ENCODE measurements at regions not wholly inside any gene's neighbourhood (a gene's known extent, or its start where the extent isn't known, plus 50 kb on each side); places are given as distances from the start of the nearest gene placed in this dataset.

DNA sequence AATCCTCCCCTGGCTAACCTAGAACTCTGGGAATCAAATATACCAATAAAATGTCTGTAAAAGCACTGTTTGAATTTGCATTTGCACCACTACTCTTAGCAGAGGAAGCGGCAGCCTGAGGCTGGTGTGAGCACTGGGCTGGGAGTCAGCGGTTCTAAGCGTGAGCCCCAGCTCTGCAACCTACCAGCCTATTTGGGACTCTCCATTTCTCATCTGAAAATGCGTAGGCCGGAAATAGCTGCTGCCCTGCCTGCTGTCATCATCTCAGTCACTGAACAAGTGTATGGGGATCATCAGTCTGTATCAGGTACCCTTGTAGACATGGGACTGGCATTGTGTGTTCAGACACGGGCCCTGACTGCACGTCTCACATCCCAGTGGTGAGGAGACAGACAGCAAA is 194.3 kb downstream of the ANKRD30B start:
- Mint-ChIP-seq H3K27me3 (ENCODE audit: unreplicated experiment) (peaks cover 3% of the 10 kb centered on the region), H3K9me3 (ENCODE audit: unreplicated experiment) (peaks cover 3% of the 10 kb centered on the region), H3K4me3 (ENCODE audit: unreplicated experiment) (no peak overlapping the region), H3K4me1 (ENCODE audit: low read depth, unreplicated experiment) (no peaks in the 10 kb centered on the region), H3K27ac (ENCODE audit: unreplicated experiment) (no peak overlapping the region), H3K36me3 (ENCODE audit: unreplicated experiment) (peaks cover 7% of the 10 kb centered on the region)
- TF ChIP-seq, protein P1, sequence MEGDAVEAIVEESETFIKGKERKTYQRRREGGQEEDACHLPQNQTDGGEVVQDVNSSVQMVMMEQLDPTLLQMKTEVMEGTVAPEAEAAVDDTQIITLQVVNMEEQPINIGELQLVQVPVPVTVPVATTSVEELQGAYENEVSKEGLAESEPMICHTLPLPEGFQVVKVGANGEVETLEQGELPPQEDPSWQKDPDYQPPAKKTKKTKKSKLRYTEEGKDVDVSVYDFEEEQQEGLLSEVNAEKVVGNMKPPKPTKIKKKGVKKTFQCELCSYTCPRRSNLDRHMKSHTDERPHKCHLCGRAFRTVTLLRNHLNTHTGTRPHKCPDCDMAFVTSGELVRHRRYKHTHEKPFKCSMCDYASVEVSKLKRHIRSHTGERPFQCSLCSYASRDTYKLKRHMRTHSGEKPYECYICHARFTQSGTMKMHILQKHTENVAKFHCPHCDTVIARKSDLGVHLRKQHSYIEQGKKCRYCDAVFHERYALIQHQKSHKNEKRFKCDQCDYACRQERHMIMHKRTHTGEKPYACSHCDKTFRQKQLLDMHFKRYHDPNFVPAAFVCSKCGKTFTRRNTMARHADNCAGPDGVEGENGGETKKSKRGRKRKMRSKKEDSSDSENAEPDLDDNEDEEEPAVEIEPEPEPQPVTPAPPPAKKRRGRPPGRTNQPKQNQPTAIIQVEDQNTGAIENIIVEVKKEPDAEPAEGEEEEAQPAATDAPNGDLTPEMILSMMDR (IDR thresholded peaks at IDR 0.05; ENCODE audit: partially characterized antibody, unreplicated experiment): no peak
- DNase-seq: no peak

DNA sequence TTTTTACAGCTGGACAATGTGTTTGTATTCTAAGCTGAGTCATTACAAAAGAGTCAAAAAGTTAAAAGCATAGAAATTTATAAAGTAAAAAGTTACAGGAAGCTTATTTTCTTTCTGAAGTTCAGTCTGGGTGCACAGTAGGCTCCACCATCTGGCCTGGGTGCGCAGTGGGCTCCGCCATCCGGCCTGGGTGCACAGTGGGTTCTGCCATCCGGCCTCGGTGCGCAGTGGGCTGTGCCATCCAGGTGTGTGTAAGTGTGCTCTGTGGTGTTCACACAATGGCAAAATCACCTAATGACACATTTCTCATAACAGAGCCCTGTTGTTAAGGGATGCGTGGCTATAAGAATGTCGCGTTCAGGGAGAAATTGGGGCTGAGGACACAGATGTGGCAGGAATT is 195.5 kb downstream of the ANKRD30B start:
- DNase-seq: no peak
- Mint-ChIP-seq H3K4me1 (ENCODE audit: low read depth, unreplicated experiment) (no peaks in the 10 kb centered on the region), H3K36me3 (ENCODE audit: unreplicated experiment) (no peaks in the 10 kb centered on the region), H3K9me3 (ENCODE audit: unreplicated experiment) (peaks cover 5% of the 10 kb centered on the region), H3K27me3 (ENCODE audit: unreplicated experiment) (peaks cover 3% of the 10 kb centered on the region), H3K27ac (ENCODE audit: unreplicated experiment) (no peak overlapping the region), H3K4me3 (ENCODE audit: unreplicated experiment) (no peak overlapping the region)
- TF ChIP-seq, protein P1 (IDR thresholded peaks at IDR 0.05; ENCODE audit: partially characterized antibody, unreplicated experiment): no peak

DNA sequence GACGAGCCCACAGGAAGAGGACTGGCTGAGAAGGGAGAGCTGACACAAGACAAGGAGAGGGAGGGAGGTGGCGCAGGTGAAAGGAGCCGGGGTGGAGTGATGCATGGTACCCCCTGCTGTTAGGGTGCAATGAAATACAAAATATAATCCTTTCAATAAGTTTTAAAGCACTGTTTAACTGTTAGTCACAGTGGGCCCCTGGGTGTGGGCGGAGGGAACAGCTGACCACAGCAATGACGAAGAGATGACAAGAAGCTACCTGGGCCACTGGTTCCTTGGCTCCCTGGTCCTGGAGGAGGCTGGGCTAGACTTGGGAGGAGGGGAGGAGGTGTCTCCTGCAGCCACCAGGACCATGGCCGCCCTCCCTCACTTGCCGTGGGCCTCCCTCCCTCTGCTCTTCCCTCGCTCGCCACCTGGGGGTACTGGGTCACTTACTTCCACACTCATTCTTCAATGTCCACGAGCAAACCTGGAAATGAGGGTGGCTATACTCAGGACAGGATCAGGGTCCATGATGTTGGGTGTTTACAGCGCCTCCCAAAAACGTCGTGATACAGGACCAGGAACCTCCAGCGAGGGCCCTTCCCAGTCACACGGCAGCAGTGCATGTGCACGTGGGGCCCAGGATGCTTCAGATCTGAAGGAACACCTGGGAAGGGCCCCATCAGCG is 196.1 kb downstream of the ANKRD30B start:
- Mint-ChIP-seq H3K27me3 (ENCODE audit: unreplicated experiment) (peaks cover 3% of the 10 kb centered on the region), H3K36me3 (ENCODE audit: unreplicated experiment) (no peaks in the 10 kb centered on the region), H3K9me3 (ENCODE audit: unreplicated experiment) (peaks cover 5% of the 10 kb centered on the region), H3K27ac (ENCODE audit: unreplicated experiment) (no peak overlapping the region), H3K4me3 (ENCODE audit: unreplicated experiment) (no peak overlapping the region), H3K4me1 (ENCODE audit: low read depth, unreplicated experiment) (no peaks in the 10 kb centered on the region)
- no peak for DNase-seq
- TF ChIP-seq, protein P1 (IDR thresholded peaks at IDR 0.05; ENCODE audit: partially characterized antibody, unreplicated experiment): no peak

DNA sequence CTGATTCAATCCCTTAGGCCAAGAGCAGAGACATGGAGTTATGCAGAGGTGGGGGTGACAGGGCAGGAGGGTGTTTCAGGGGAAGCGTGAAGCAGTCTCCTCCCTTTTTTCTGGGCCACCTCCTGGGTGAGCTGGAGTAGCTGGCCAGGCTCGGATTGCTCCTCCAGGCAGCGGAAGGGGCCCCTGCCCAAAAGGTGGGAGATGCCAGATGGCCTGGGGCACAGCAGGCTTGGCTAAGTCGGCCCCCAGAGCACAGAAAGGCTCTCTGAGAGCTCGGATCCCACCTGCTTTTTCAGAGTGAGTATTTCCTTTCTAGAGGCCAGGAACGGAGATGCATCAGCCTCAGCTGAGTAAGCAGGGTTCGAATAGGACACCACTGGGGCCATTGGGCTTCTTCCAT is 196.9 kb downstream of the ANKRD30B start:
- no peaks in the 10 kb centered on the region for H3K4me1 Mint-ChIP-seq (ENCODE audit: low read depth, unreplicated experiment)
- no peaks in the 10 kb centered on the region for H3K36me3 Mint-ChIP-seq (ENCODE audit: unreplicated experiment)
- H3K27ac Mint-ChIP-seq (ENCODE audit: unreplicated experiment): no peak overlapping the region
- peaks cover 5% of the 10 kb centered on the region for H3K9me3 Mint-ChIP-seq (ENCODE audit: unreplicated experiment)
- peaks cover 2% of the 10 kb centered on the region for H3K27me3 Mint-ChIP-seq (ENCODE audit: unreplicated experiment)
- H3K4me3 Mint-ChIP-seq (ENCODE audit: unreplicated experiment): no peak overlapping the region
- TF ChIP-seq, protein P1 (IDR thresholded peaks at IDR 0.05; ENCODE audit: partially characterized antibody, unreplicated experiment): no peak
- DNase-seq: no peak

DNA sequence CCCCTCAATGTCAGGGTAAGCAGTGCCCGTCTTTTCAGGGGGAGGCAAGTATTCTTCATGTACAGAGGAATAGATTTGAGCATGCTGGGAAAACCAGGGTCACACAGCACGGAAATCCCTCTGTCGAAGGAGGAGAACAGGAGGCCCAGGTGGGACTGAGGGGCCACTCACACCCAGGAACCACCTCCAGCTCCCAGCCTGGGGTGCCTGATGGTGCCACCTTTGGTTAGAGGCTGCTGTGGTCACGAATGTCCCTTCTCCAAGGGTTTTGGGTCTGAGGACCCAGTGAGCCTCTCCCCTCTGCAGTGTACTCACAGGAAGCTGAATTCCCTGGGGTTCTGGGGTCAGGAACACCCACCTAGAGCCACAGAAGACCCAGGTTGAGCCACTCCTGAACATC is 197.3 kb downstream of the ANKRD30B start:
- Mint-ChIP-seq H3K4me1 (ENCODE audit: low read depth, unreplicated experiment) (no peaks in the 10 kb centered on the region), H3K36me3 (ENCODE audit: unreplicated experiment) (no peaks in the 10 kb centered on the region), H3K9me3 (ENCODE audit: unreplicated experiment) (peaks cover 5% of the 10 kb centered on the region), H3K27ac (ENCODE audit: unreplicated experiment) (no peak overlapping the region), H3K27me3 (ENCODE audit: unreplicated experiment) (peaks cover 2% of the 10 kb centered on the region), H3K4me3 (ENCODE audit: unreplicated experiment) (no peak overlapping the region)
- TF ChIP-seq, protein P1 (IDR thresholded peaks at IDR 0.05; ENCODE audit: partially characterized antibody, unreplicated experiment): no peak
- no peak for DNase-seq

All from glutamatergic neuron (in vitro differentiated cells).